ENCODE measurements at regions not wholly inside any gene's neighbourhood (a gene's known extent, or its start where the extent isn't known, plus 50 kb on each side); places are given as distances from the start of the nearest gene placed in this dataset.

- no peak for TF ChIP-seq CTCF (IDR thresholded peaks at IDR 0.05; ENCODE audit: low read depth, low read length, missing control alignments)
- in situ Hi-C loops (cut with HindIII; ENCODE audit: low sequenced_read_pairs): no loop called here
- H3K4me3 ChIP-seq (ENCODE audit: low read depth, low read length): no peak overlapping the region
- no peak for DNase-seq (ENCODE audit: low read depth)
These were observed 53.5 kb downstream of the PAGE2 start for GRCh38 chrX:55142206-55142918.

GRCh38 chrX:55142919-55143310 is 54.1 kb downstream of the PAGE2 start:
- TF ChIP-seq CTCF (IDR thresholded peaks at IDR 0.05; ENCODE audit: low read depth, low read length, missing control alignments): no peak
- no peak overlapping the region for H3K4me3 ChIP-seq (ENCODE audit: low read depth, low read length)
- in situ Hi-C loops (cut with HindIII; ENCODE audit: low sequenced_read_pairs): no loop called here
- DNase-seq (ENCODE audit: low read depth): no peak

GRCh38 chrX:55143621-55144020 is 54.8 kb downstream of the PAGE2 start:
- in situ Hi-C loops (cut with HindIII; ENCODE audit: low sequenced_read_pairs): no loop called here
- no peak for TF ChIP-seq CTCF (IDR thresholded peaks at IDR 0.05; ENCODE audit: low read depth, low read length, missing control alignments)
- H3K4me3 ChIP-seq (ENCODE audit: low read depth, low read length): no peak overlapping the region
- no peak for DNase-seq (ENCODE audit: low read depth)

GRCh38 chrX:55144697-55145096 is 55.9 kb downstream of the PAGE2 start:
- no peak for TF ChIP-seq CTCF (IDR thresholded peaks at IDR 0.05; ENCODE audit: low read depth, low read length, missing control alignments)
- no peak overlapping the region for H3K4me3 ChIP-seq (ENCODE audit: low read depth, low read length)
- no peak for DNase-seq (ENCODE audit: low read depth)
- in situ Hi-C loops (cut with HindIII; ENCODE audit: low sequenced_read_pairs): no loop called here

GRCh38 chrX:55149242-55149641 is 60.4 kb downstream of the PAGE2 start:
- no peak for TF ChIP-seq CTCF (IDR thresholded peaks at IDR 0.05; ENCODE audit: low read depth, low read length, missing control alignments)
- DNase-seq (ENCODE audit: low read depth): no peak
- no peak overlapping the region for H3K4me3 ChIP-seq (ENCODE audit: low read depth, low read length)
- in situ Hi-C loops (cut with HindIII; ENCODE audit: low sequenced_read_pairs): no loop called here

- TF ChIP-seq CTCF (IDR thresholded peaks at IDR 0.05; ENCODE audit: low read depth, low read length, missing control alignments): no peak
- in situ Hi-C loops (cut with HindIII; ENCODE audit: low sequenced_read_pairs): no loop called here
- no peak for DNase-seq (ENCODE audit: low read depth)
- H3K4me3 ChIP-seq (ENCODE audit: low read depth, low read length): no peak overlapping the region
These were observed 62.4 kb downstream of the PAGE2 start for GRCh38 chrX:55151199-55151598.
